ENCODE measurements at regions not wholly inside any gene's neighbourhood (a gene's known extent, or its start where the extent isn't known, plus 50 kb on each side); places are given as distances from the start of the nearest gene placed in this dataset.
"Not testable (repeated sequence)": the region's sequence is repeated elsewhere in the genome, so short reads cannot be mapped to it uniquely, and the experiment has no call there.

DNA sequence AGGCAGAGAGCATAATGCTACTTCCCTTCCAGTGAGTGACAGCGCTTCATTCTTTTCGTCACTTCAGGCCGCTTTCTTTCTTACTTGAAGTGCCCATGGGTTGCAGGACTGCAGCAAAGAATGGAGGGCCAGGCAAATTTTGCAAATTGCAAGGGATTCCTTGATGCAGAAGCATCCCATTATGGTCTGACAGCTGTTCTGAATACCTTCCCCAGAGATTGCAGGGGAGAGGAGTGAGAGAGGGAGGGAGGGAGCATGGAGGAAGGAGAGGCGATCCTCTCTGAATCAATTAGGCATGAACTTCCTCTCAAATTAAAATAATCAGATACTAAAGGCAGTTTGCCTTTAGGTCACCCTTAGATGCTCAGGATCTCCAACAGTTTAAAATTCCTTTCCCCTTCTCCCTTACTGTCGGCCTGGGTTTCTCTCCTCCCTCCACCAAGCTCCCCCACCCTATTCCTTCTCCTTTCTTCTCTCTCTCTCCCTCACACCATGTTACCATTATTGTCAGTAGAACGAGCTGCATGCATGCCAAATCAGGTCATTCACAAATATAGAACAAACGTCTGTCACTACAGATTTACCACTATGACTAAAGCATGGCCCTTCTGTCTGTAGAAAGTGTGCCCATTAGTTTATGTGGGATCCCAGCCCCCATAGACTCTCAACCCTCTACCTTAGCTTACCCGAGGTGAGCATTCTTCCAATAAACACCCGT is 289.2 kb downstream of the CD83 start:
- no peak for DNase-seq
- TF ChIP-seq GATA1 (IDR thresholded peaks at IDR 0.05; ENCODE audit: low read depth, low read length) (no peak), POLR2A (IDR thresholded peaks at IDR 0.05; ENCODE audit: low read length) (no peak)

DNA sequence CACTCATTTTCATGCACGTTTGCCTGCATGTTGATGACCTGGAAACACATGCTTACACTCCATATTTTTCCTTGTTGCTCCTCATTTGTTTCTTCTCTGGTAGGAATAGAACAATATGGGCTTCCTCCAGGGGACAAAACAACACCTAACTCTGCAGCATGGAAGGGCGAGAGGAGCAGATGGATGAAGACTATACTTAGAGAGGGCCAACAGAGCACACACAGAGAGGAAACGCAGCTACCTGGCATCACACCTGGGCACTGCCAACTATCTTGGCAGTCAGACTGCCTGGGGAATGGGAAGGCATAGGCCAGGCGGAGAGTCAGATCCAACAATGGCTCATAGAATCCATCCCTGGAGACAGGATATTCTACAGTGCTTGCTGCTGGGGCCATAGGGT is 290.9 kb downstream of the CD83 start:
- no peak for DNase-seq
- TF ChIP-seq POLR2A (IDR thresholded peaks at IDR 0.05; ENCODE audit: low read length) (no peak), GATA1 (IDR thresholded peaks at IDR 0.05; ENCODE audit: low read depth, low read length) (no peak)

DNA sequence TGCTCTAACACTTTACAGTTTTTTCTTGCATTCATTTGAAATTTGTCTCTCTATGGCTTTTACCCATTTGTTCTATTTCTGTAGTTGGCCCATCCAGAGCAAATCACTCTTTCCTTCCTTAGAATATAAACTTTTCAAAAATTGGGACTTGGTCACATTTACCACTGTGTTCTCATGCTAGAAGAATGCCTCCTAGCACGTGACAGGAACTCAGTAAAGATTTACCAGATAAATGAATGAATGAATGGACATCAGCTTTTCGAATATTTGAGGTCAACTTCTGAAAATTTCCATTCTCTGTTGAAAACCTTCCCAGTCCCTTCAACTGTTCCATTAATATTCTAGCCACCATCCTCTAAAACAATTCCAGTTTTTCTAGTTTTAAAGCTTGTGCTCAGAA is 294.5 kb downstream of the CD83 start:
- no peak for DNase-seq
- TF ChIP-seq GATA1 (IDR thresholded peaks at IDR 0.05; ENCODE audit: low read depth, low read length) (no peak), POLR2A (IDR thresholded peaks at IDR 0.05; ENCODE audit: low read length) (no peak)

DNA sequence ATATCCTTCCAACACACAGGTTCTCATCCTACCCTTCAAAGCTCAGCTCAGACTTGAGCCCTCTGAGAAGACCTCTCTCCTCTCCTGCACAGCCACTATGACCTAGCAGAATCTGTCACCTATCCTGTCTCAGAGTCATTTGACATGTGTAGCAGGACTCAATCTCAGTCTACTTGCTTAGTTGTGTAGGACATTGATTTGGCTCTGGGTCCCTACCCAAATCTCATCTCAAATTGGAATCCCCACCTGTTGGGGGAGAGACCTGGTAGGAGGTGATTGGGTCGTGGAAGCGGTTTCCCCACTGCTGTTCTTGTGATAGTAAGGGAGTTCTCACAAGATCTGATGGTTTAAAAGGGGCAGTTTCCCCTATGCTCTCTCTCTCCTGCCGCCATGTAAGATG is 297.9 kb downstream of the CD83 start:
- DNase-seq, result no peak
- no peak for TF ChIP-seq POLR2A (IDR thresholded peaks at IDR 0.05; ENCODE audit: low read length)

DNA sequence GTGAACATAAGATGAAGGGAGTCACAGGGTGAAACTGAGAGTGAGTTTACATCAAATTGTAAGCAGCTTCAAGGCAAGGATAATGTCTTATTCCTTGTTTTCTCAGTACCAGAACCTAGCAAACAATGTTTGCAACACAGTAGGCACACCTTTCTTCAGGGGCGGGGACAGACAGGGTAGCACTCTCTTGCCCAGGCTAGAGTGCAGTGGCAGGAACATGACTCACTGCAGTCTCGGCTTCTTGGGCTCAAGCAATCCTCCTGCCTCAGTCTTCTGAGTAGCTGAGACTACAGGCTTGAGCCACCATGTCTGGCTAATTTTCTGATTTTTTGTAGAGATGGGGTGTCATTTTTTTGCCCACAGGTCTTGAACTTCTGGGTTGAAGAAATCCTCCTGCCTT is 299.8 kb downstream of the CD83 start:
- TF ChIP-seq GATA1 (IDR thresholded peaks at IDR 0.05; ENCODE audit: low read depth, low read length) (no peak), POLR2A (IDR thresholded peaks at IDR 0.05; ENCODE audit: low read length) (no peak)
- DNase-seq, result no peak

DNA sequence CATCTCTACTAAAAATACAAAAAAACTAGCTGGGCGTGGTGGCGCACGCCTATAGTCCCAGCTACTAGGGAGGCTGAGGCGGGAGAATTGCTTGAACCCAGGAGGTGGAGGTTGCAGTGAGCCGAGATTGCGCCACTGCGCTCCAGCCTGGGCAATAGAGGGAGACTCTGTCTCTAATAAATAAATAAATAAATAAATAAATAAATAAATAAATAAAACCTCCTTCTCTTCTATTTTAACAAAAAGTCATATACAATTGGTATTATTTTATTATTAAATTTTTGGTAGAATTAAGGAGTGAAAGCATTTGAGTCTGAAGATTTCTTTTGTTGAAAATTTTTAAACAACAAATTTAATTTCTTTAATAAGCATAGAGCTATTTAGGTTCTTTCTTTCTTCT is 301.7 kb downstream of the CD83 start:
- not testable (repeated sequence) for DNase-seq

DNA sequence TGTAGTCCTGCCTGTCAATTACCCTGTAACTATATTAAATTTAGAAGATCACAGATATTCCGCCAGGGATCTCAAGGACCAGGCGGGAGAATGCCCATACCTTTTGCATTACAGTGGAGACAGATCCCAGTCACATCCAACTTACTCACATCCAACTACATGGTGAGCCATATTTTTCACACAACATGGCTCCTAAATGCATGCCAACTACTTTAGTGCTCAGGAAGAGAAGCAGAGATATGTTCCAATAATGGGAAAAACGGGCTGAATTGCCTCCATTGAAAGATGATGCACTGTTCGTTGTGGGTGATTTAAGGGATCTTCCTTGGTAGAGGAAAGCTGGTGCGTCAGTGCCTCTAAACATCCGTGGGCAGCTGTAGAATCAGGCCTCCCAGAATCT is 304.5 kb downstream of the CD83 start:
- no peak for TF ChIP-seq GATA1 (IDR thresholded peaks at IDR 0.05; ENCODE audit: low read depth, low read length)
- no peak for TF ChIP-seq POLR2A (IDR thresholded peaks at IDR 0.05; ENCODE audit: low read length)
- DNase-seq, result no peak

DNA sequence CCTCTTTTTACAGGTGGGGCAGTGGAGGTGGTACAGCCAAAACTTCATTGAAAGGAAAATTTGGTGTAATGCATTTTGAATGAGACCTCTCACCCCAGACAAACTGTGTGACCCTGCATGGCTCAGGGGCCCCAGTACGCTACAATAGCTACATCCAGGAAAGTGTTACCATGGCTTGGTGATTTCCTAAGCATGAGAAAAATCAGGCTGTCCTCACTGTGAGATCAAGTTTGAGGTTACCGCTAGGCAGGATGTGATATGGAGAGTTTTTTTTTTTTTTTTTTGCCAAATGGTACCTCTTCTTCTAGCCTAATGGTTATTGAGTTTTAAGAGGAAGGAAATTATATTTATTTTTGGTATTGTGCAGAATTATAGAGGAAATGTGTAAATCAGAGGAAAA is 305.3 kb downstream of the CD83 start:
- DNase-seq, result no peak

DNA sequence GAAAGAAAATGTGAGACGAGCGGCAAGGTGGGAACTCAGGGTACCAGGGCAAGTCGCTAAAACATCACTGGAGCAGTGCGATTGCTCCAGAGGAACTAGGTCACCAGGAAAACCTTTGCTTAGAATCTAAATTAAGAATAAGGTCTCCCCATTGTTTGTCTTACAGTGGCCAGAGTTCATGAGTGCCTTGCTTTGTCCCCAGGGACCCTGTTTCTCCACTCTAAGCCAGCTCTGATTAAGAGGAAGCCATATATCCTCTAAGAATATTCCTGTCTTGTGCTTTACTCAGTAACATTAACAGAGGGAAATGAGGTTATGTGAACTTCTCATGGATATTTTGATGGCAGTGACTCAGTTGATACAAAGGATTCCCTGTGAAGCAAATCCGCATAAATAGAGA is 305.8 kb downstream of the CD83 start:
- TF ChIP-seq POLR2A (IDR thresholded peaks at IDR 0.05; ENCODE audit: low read length) (no peak), GATA1 (IDR thresholded peaks at IDR 0.05; ENCODE audit: low read depth, low read length) (no peak)

More for the DNA sequence above, 305.3 kb downstream of the CD83 start:
- TF ChIP-seq POLR2A (IDR thresholded peaks at IDR 0.05; ENCODE audit: low read length), result no peak
- TF ChIP-seq GATA1 (IDR thresholded peaks at IDR 0.05; ENCODE audit: low read depth, low read length), result no peak

DNA sequence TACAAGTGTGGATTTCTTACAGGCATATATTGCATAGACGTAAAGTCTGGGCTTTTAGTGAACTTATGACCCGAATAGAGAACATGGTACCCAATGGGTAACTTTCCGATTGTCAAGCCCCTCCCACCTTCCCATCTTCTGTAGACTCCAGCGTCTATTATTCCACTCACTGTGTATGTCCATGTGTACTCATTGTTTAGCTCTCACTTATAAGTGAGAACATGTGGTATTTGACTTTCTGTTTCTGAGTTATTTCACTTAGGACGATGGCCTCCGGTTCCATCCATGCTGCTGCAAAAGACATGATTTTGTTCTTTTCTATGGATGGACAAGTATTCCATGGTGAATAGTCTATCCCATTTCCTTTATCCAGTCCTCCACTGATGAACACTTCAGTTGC is 306.4 kb downstream of the CD83 start:
- TF ChIP-seq GATA1 (IDR thresholded peaks at IDR 0.05; ENCODE audit: low read depth, low read length) (no peak), POLR2A (IDR thresholded peaks at IDR 0.05; ENCODE audit: low read length) (no peak)
- DNase-seq, result no peak

More for the DNA sequence above, 305.8 kb downstream of the CD83 start:
- no peak for DNase-seq

DNA sequence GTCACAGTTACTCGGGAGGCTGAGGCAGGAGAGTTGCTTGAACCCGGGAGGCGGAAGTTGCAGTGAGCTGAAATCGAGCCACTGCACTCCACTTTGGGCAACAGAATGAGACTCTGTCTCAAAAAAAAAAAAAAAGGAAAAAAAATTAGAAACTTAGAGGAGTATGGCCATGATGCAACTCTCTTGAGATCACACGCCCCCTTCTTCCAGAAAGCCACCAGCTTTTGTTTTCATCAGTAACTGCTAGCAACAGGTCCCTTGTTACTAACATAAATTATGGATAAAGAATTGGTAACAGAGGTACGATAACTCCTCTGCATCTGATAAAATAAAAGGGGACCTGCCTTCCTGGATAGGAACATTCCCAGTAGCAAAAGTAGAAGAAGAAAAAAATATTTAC is 308.2 kb downstream of the CD83 start:
- no peak for TF ChIP-seq POLR2A (IDR thresholded peaks at IDR 0.05; ENCODE audit: low read length)
- no peak for TF ChIP-seq GATA1 (IDR thresholded peaks at IDR 0.05; ENCODE audit: low read depth, low read length)
- no peak for DNase-seq

DNA sequence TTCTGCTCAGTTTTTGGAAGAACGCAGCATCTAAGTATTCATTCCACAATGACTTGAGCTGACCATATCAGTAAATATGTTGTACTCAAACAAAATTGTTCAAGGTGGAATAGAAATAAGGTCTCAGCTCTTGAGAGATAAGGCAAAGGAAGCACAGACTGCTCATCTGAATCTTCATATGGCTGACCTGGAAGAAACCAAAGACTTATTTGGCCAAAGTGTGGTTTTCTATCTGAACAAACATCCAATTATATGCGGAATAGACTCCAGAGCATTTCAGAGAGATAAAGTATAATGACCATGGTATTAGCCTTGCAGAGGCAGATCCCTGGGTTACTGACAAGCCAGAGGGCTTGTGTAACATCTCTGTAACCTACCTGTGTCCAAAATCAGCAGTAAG is 308.7 kb downstream of the CD83 start:
- no peak for DNase-seq
- TF ChIP-seq GATA1 (IDR thresholded peaks at IDR 0.05; ENCODE audit: low read depth, low read length) (no peak), POLR2A (IDR thresholded peaks at IDR 0.05; ENCODE audit: low read length) (no peak)

DNA sequence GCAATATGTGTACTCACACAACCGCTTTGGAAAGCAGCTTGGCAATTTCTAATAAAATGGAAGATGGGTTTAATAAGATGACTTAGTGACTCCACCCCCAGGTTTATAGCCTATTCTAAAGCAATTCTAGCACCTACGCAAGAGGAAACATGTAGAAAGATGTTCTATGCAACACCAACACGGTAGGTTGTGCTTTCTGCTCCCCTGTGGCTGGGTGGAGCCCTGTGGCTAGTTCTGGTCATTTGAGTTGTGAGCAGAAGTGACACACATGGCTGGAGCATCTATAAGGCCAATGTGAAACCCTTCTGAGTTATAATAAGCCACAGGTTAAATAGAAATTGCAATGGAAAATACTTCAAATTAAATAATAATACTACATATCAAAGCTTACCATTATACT is 310.7 kb downstream of the CD83 start:
- no peak for TF ChIP-seq POLR2A (IDR thresholded peaks at IDR 0.05; ENCODE audit: low read length)
- TF ChIP-seq GATA1 (IDR thresholded peaks at IDR 0.05; ENCODE audit: low read depth, low read length), result no peak
- DNase-seq, result no peak

DNA sequence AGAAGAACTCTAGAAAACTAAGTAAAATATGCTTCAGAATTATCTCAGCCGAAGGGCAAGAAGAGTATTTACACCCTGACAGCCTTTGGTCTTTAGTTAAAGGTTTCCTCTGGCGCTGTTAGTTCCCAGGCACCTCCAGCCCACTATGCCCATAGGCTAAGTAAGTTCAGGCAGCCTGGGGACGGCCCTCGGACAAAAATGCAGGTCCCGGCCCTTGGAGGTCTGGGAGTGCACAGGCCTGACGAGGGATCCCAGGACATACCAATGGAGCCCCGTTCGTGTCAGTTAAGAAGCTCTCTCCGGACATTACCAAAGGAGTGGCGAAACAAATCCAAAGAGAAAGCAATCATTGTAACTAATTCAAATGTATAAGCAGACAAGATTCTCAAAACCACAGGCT is 311.8 kb downstream of the CD83 start:
- TF ChIP-seq POLR2A (IDR thresholded peaks at IDR 0.05; ENCODE audit: low read length) (no peak), GATA1 (IDR thresholded peaks at IDR 0.05; ENCODE audit: low read depth, low read length) (no peak)
- DNase-seq, result no peak

DNA sequence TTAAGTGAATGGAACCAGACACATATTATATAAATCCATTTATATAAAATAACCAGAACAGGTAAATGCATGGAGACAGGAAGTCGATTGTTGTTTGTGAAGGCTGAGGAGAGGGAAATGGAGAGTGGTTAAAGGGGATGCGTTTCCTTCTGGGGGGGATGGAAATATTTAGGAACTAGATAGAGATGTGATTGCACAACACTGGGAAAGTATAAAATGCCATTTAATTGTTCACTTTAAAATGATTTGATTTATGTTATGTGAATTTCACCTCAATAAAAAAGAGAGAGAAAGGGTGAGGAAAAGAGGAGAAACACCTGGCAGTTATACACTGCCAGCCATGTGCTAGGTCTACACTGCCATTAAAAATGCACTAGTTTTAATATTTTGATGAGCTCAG is 312.6 kb downstream of the CD83 start:
- no peak for DNase-seq
- TF ChIP-seq POLR2A (IDR thresholded peaks at IDR 0.05; ENCODE audit: low read length) (no peak), GATA1 (IDR thresholded peaks at IDR 0.05; ENCODE audit: low read depth, low read length) (no peak)

All from erythroblast (primary cell).